K562 (cell line): ENCODE measurements at regions not wholly inside any gene's neighbourhood (a gene's known extent, or its start where the extent isn't known, plus 50 kb on each side); places are given as distances from the start of the nearest gene placed in this dataset.

Experiments used
- ATAC-seq: fragments of 200-7000 bp; cut with Tn5 transposase; 3 replicates; pipeline ENCODE4 v1.9.1; 2020; ENCODE audit warnings: moderate library complexity
- BruUV-seq: library from RNA; stranded (reverse); fragments of 400-500 nt; replicated peaks from 2 replicates; lab custom pipeline; 2021; lab: Mats Ljungman, UMichigan
- CTCF ChIA-PET: fragments of 300-600 bp; formaldehyde crosslinking; extraction: SDS; loops from one replicate; lab custom pipeline; 2021; ENCODE audit warnings: low intra/inter-chr PET ratio; lab: Yijun Ruan, JAX
- POLR2A ChIA-PET: fragments of 300-600, 350-650 bp; sonication (Branson Sonifier 250); formaldehyde crosslinking; extraction: SDS; loops from one replicate; lab custom pipeline; 2021; ENCODE audit warnings: antibody characterized with exemption, inconsistent platforms; lab: Yijun Ruan, JAX
- DNase-seq, 4 experiments: peaks; one replicate each; pipeline versions ENCODE4 v3.0.0 to v3.0.0-alpha.2; 2011 to 2018; ENCODE audit warnings: low spot score in 3 of 4, mixed read lengths in 3 of 4; ENCODE audit errors: extremely low read depth in 1 of 4
- FAIRE-seq: peaks from 2 replicates; lab custom pipeline; 2011; peaks lifted over from hg19 to GRCh38; lab: Jason Lieb, UNC
- H2AFZ ChIP-seq: 2 replicates; pipeline ENCODE4 v1.6.0; 2011; ENCODE audit warnings: low read depth, low read length, control low read depth, inconsistent platforms
- H3K27ac ChIP-seq: fragments of 200-600 bp; 3 replicates; pipeline ENCODE4 v1.8.0; 2011; ENCODE audit warnings: low read depth, mild to moderate bottlenecking, control low read depth, inconsistent platforms, low read length, moderate library complexity, mixed read lengths; ENCODE audit errors: extremely low read depth
- H3K27me3 ChIP-seq, 2 experiments: fragments of 300-600 bp in 1 of 2; 2 replicates in 1 of 2; 3 replicates in 1 of 2; pipeline versions ENCODE4 v1.6.0 to v1.8.0; 2011; ENCODE audit warnings: inconsistent platforms in 2 of 2, low read length in 2 of 2, mild to moderate bottlenecking in 1 of 2, mixed read lengths in 1 of 2, moderate library complexity in 1 of 2; ENCODE audit not compliant: control insufficient read depth in 2 of 2, insufficient read depth in 2 of 2
- H3K36me3 ChIP-seq: fragments of 300-600 bp; 3 replicates; pipeline ENCODE4 v1.8.0; 2011; ENCODE audit warnings: mild to moderate bottlenecking, low read length, inconsistent platforms; ENCODE audit not compliant: control insufficient read depth, insufficient read depth
- H3K4me1 ChIP-seq, 2 experiments: fragments of 200-600 bp in 1 of 2; replicated peaks in 1 of 2; 2 replicates in 1 of 2; 3 replicates in 1 of 2; pipeline versions ENCODE4 v1.5.1 to v1.8.0; 2011; ENCODE audit warnings: inconsistent platforms in 2 of 2, low read length in 2 of 2, mild to moderate bottlenecking in 1 of 2, mixed read lengths in 1 of 2, moderate library complexity in 1 of 2; ENCODE audit not compliant: control insufficient read depth in 2 of 2, insufficient read depth in 2 of 2
- H3K4me2 ChIP-seq: 2 replicates; pipeline ENCODE4 v1.6.1; 2011; ENCODE audit warnings: low read length, control low read depth, inconsistent platforms, mixed read lengths; ENCODE audit not compliant: insufficient read depth
- H3K4me3 ChIP-seq: fragments of 200-600 bp; sonication (generic), shearing (Covaris generic); 2 replicates; pipeline ENCODE4 v1.5.1; 2016; ENCODE audit warnings: control low read depth, inconsistent platforms
- H3K79me2 ChIP-seq: fragments of 200-600 bp; 3 replicates; pipeline ENCODE4 v1.8.0; 2011; ENCODE audit warnings: low read length, inconsistent platforms; ENCODE audit not compliant: control insufficient read depth, insufficient read depth
- H3K9ac ChIP-seq, 2 experiments: 2 replicates each; pipeline versions ENCODE4 v1.6.0 to v1.6.1; 2011; ENCODE audit warnings: low read depth in 2 of 2, low read length in 2 of 2, control low read depth in 1 of 2, inconsistent platforms in 1 of 2, mild to moderate bottlenecking in 1 of 2, mixed read lengths in 1 of 2; ENCODE audit not compliant: insufficient read depth in 1 of 2
- H3K9me1 ChIP-seq: one replicate; pipeline ENCODE4 v1.6.0; 2011; ENCODE audit warnings: inconsistent platforms, mild to moderate bottlenecking, low read length, moderate library complexity; ENCODE audit not compliant: control insufficient read depth, insufficient read depth
- H3K9me3 ChIP-seq: replicated peaks from 2 replicates; pipeline ENCODE4 v1.5.1; 2011; ENCODE audit warnings: low read depth, low read length, inconsistent platforms; ENCODE audit not compliant: control insufficient read depth, insufficient read depth
- H4K20me1 ChIP-seq: replicated peaks from 2 replicates; pipeline ENCODE4 v1.6.1; 2011; ENCODE audit warnings: low read length, inconsistent platforms, mixed read lengths; ENCODE audit not compliant: control insufficient read depth, insufficient read depth
- CBFA2T2 ChIP-seq: fragments of 450-650 bp; conservative IDR thresholded peaks from 2 replicates; pipeline ENCODE4 v1.6.1; 2017; ENCODE audit warnings: mild to moderate bottlenecking
- PRMT5 ChIP-seq: sonication (generic); formaldehyde crosslinking; IDR thresholded peaks from 2 replicates; pipeline ENCODE4 v1.5.0; 2020; ENCODE audit warnings: missing genetic modification reagents
- SUPT5H ChIP-seq: fragments of 450-650 bp; IDR thresholded peaks from 2 replicates; pipeline ENCODE4 v1.6.1; 2016
- WGBS: fragments of 100-300 bp; shearing (Covaris generic); methylation state at CpG from one replicate; pipeline ENCODE4 v1.1.6; 2016; ENCODE audit warnings: low coverage, mixed read lengths; ENCODE audit not compliant: insufficient coverage; ENCODE audit errors: missing lambda C conversion rate; 5-methylcytosine and 5-hydroxymethylcytosine counted together
- in situ Hi-C: fragments of 300-500 bp; cut with MboI; formaldehyde crosslinking; loops from 4 replicates; pipeline ENCODE4 v1.15.0; 2018; ENCODE audit warnings: inconsistent platforms, mixed read lengths
- intact Hi-C: fragments of 100-400 bp; cut with micrococcal nuclease; formaldehyde crosslinking; loops from 2 replicates; pipeline ENCODE4 v1.14.2; 2022
- TF ChIP-seq, protein P1 (sequence below): fragments of 200-800 bp; sonication (Bioruptor generic); IDR thresholded peaks from 2 replicates; pipeline ENCODE4 v1.6.1; 2016; ENCODE audit warnings: missing genetic modification characterization, missing compliant biosample characterization
- TF ChIP-seq, protein P2 (sequence below): fragments of 250-450 bp; sonication (Bioruptor Pico); IDR thresholded peaks from 2 replicates; pipeline ENCODE4 v1.5.0; 2022; ENCODE audit warnings: mild to moderate bottlenecking
- TF ChIP-seq, protein P3 (sequence below): fragments of 250-450 bp; sonication (Bioruptor Pico); IDR thresholded peaks from 2 replicates; pipeline ENCODE4 v1.4.0; 2020; ENCODE audit warnings: mild to moderate bottlenecking, moderate library complexity
- TF ChIP-seq, protein P4 (sequence below): fragments of 250-450 bp; sonication (Bioruptor Pico); IDR thresholded peaks from 2 replicates; pipeline ENCODE4 v1.8.0; 2022; ENCODE audit warnings: inconsistent platforms

DNA sequence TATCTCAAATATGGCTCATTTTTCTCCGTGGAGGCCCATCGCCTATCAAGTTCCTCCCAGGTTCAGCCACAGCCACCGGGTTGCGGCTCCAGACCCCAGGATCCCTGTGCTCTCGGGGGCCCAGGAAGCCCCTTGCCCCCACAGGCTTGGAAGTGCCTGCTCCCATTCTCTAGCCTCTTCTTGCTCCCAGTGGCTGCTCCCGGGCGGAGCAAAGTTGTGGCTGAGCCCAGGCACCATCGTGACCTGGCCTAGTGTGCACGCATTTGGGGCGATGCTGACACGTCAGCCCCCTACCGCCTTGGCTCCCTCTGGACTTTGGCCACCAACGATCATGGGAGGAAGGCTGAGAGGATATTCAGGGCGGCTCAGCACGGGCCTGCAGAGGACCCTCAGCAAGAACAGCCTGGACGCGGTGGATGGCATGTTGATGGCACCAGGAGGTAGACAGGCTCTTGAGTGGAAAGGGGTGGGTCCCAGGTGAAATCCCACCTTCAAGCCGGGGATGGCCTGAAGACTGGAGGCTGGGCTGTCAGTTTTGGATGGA, 419.4 kb upstream of the AGA start (continued):
- TF ChIP-seq, protein P1, sequence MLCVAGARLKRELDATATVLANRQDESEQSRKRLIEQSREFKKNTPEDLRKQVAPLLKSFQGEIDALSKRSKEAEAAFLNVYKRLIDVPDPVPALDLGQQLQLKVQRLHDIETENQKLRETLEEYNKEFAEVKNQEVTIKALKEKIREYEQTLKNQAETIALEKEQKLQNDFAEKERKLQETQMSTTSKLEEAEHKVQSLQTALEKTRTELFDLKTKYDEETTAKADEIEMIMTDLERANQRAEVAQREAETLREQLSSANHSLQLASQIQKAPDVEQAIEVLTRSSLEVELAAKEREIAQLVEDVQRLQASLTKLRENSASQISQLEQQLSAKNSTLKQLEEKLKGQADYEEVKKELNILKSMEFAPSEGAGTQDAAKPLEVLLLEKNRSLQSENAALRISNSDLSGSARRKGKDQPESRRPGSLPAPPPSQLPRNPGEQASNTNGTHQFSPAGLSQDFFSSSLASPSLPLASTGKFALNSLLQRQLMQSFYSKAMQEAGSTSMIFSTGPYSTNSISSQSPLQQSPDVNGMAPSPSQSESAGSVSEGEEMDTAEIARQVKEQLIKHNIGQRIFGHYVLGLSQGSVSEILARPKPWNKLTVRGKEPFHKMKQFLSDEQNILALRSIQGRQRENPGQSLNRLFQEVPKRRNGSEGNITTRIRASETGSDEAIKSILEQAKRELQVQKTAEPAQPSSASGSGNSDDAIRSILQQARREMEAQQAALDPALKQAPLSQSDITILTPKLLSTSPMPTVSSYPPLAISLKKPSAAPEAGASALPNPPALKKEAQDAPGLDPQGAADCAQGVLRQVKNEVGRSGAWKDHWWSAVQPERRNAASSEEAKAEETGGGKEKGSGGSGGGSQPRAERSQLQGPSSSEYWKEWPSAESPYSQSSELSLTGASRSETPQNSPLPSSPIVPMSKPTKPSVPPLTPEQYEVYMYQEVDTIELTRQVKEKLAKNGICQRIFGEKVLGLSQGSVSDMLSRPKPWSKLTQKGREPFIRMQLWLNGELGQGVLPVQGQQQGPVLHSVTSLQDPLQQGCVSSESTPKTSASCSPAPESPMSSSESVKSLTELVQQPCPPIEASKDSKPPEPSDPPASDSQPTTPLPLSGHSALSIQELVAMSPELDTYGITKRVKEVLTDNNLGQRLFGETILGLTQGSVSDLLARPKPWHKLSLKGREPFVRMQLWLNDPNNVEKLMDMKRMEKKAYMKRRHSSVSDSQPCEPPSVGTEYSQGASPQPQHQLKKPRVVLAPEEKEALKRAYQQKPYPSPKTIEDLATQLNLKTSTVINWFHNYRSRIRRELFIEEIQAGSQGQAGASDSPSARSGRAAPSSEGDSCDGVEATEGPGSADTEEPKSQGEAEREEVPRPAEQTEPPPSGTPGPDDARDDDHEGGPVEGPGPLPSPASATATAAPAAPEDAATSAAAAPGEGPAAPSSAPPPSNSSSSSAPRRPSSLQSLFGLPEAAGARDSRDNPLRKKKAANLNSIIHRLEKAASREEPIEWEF (CRISPR knock-in tag): no peak

DNA sequence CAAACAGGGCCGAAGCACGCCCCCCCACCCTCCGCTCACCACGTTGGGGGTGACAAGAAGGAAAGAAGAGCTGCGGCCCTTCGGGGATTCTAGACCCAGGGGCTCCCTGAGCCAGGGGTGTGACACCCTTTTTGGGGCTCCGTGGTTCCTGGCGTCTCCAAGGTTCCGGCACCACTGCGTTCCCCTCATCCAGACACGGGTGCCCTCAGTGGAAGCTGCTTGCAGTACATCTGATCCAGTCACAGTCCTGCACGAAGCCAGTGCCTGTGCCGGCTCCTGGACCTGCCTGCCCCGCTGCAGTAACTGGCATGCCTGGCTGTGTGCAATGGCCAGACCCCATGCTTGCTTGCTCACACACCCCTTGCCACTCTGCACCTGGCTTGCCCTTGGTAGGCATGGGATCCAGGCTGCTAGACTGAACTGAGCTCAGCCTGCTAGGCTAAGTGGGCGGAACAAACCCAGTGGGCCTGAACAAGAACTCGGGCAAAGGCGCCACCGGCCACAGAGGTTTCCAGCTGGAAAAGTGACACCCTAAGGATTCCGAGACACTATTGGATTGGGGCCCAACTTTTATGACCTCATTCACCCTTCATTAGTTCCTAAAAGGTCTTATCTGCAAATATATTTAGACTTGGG, 420.4 kb upstream of the AGA start:
- no peaks in the 10 kb centered on the region for H3K79me2 ChIP-seq
- no peaks in the 10 kb centered on the region for H3K4me1 ChIP-seq
- H3K9me3 ChIP-seq: no peaks in the 10 kb centered on the region
- 4% methylated on average over 19 of the region's 19 CpGs for WGBS
- intact Hi-C loops: no loop called here
- no peak for FAIRE-seq
- no TSS peak for BruUV-seq
- POLR2A ChIA-PET: no interaction called here
- no peaks in the 10 kb centered on the region for H3K9me1 ChIP-seq
- no peak overlapping the region for H2AFZ ChIP-seq
- in situ Hi-C loops: no loop called here
- ATAC-seq: no peak
- no peak overlapping the region for H3K4me2 ChIP-seq
- TF ChIP-seq, protein P2, sequence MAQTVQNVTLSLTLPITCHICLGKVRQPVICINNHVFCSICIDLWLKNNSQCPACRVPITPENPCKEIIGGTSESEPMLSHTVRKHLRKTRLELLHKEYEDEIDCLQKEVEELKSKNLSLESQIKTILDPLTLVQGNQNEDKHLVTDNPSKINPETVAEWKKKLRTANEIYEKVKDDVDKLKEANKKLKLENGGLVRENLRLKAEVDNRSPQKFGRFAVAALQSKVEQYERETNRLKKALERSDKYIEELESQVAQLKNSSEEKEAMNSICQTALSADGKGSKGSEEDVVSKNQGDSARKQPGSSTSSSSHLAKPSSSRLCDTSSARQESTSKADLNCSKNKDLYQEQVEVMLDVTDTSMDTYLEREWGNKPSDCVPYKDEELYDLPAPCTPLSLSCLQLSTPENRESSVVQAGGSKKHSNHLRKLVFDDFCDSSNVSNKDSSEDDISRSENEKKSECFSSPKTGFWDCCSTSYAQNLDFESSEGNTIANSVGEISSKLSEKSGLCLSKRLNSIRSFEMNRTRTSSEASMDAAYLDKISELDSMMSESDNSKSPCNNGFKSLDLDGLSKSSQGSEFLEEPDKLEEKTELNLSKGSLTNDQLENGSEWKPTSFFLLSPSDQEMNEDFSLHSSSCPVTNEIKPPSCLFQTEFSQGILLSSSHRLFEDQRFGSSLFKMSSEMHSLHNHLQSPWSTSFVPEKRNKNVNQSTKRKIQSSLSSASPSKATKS (CRISPR knock-in tag): no peak
- TF ChIP-seq CBFA2T2: no peak
- TF ChIP-seq PRMT5 (CRISPR knock-in tag): no peak
- TF ChIP-seq, protein P3, sequence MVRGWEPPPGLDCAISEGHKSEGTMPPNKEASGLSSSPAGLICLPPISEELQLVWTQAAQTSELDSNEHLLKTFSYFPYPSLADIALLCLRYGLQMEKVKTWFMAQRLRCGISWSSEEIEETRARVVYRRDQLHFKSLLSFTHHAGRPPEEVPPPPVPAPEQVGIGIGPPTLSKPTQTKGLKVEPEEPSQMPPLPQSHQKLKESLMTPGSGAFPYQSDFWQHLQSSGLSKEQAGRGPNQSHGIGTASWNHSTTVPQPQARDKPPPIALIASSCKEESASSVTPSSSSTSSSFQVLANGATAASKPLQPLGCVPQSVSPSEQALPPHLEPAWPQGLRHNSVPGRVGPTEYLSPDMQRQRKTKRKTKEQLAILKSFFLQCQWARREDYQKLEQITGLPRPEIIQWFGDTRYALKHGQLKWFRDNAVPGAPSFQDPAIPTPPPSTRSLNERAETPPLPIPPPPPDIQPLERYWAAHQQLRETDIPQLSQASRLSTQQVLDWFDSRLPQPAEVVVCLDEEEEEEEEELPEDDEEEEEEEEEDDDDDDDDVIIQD (CRISPR knock-in tag): no peak
- TF ChIP-seq, protein P4, sequence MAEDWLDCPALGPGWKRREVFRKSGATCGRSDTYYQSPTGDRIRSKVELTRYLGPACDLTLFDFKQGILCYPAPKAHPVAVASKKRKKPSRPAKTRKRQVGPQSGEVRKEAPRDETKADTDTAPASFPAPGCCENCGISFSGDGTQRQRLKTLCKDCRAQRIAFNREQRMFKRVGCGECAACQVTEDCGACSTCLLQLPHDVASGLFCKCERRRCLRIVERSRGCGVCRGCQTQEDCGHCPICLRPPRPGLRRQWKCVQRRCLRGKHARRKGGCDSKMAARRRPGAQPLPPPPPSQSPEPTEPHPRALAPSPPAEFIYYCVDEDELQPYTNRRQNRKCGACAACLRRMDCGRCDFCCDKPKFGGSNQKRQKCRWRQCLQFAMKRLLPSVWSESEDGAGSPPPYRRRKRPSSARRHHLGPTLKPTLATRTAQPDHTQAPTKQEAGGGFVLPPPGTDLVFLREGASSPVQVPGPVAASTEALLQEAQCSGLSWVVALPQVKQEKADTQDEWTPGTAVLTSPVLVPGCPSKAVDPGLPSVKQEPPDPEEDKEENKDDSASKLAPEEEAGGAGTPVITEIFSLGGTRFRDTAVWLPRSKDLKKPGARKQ (CRISPR knock-in tag): no peak
- no peak for TF ChIP-seq SUPT5H
- TF ChIP-seq, all 486 proteins: peak for 0
- Histone ChIP-seq H3K36me3 (no peaks in the 10 kb centered on the region), H3K4me3 (no peak overlapping the region), H4K20me1 (no peaks in the 10 kb centered on the region), H3K9ac (no peak overlapping the region), H3K27me3 (no peaks in the 10 kb centered on the region), H3K27ac (no peak overlapping the region)
- DNase-seq: no peak
- CTCF ChIA-PET: no interaction called here
